HUES64 (cell line): ENCODE measurements at regions not wholly inside any gene's neighbourhood (a gene's known extent, or its start where the extent isn't known, plus 50 kb on each side); places are given as distances from the start of the nearest gene placed in this dataset.

ENCODE experiments used
- H3K27ac ChIP-seq: 2 replicates; pipeline ENCODE4 v1.7.0; 2013; ENCODE audit warnings: low read depth, low read length, inconsistent platforms
- H3K27me3 ChIP-seq: 2 replicates; pipeline ENCODE4 v1.6.1; 2013; ENCODE audit warnings: mild to moderate bottlenecking, low read length; ENCODE audit not compliant: insufficient read depth
- H3K36me3 ChIP-seq: 2 replicates; pipeline ENCODE4 v1.6.1; 2013; ENCODE audit warnings: mild to moderate bottlenecking, low read length; ENCODE audit not compliant: insufficient read depth
- H3K4me1 ChIP-seq: 2 replicates; pipeline ENCODE4 v1.6.1; 2013; ENCODE audit warnings: mild to moderate bottlenecking, low read length, moderate library complexity; ENCODE audit not compliant: insufficient read depth
- H3K4me3 ChIP-seq: 2 replicates; pipeline ENCODE4 v1.5.1; 2013; ENCODE audit warnings: mild to moderate bottlenecking, low read length, moderate library complexity
- H3K9ac ChIP-seq: 2 replicates; pipeline ENCODE4 v1.6.1; 2013; ENCODE audit warnings: mild to moderate bottlenecking, low read depth, low read length
- H3K9me3 ChIP-seq: 2 replicates; pipeline ENCODE4 v1.6.1; 2013; ENCODE audit warnings: low read depth, low read length; ENCODE audit not compliant: insufficient read depth
- WGBS: fragments of 150-250, 120-280 bp; methylation state at CpG from one replicate; pipeline ENCODE4 v1.1.7; 2013; ENCODE audit warnings: missing lambda C conversion rate; 5-methylcytosine and 5-hydroxymethylcytosine counted together

DNA sequence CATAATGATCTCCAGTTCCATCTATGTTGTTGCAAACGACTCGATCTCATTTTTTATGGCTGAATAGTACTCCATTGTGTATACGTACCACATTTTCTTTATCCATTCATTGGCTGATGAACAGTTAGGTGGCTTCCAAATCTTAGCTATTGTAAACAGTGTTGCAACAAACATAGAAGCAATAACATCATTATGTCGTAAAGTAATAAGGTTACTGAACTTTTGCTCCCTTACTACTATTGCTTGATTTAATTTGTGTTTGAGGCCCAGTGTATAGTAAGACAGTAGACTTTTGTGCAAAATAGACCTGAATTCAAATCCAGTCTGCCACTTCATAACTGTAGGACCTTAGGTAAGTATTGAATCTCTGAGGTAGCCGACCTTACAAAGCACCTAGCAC, 200.1 kb upstream of the CELF2 start:
- no peaks in the 10 kb centered on the region for H3K36me3 ChIP-seq
- WGBS, result 81% methylated on average over 5 of the region's 5 CpGs
- H3K4me1 ChIP-seq, result no peaks in the 10 kb centered on the region
- H3K4me3 ChIP-seq, result no peak overlapping the region
- 0 out of 2 replicates have a peak, but pooled peaks cover 6% of the 10 kb centered on the region for H3K9me3 ChIP-seq
- no peaks in the 10 kb centered on the region for H3K27me3 ChIP-seq
- H3K27ac ChIP-seq, result no peak overlapping the region
- no peak overlapping the region for H3K9ac ChIP-seq

DNA sequence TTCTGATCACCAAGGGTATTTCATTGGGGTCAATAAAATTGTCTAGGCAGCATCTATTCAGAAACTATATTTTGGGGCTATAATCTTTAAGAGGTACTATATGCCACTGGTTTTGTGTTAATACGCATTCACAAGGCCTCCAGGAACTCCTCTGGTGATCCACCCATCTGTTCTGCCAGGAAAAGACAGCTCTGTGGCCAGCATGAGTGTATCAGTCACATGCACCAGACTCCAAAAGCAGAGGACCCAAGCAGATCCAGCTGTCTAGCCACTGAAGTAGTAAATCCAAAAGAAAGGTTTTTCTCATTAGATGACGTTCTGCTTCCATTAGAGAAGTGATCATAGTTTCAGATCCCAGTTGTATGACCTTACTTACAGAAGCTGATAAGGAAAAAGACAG, 199.6 kb upstream of the CELF2 start:
- no peaks in the 10 kb centered on the region for H3K4me1 ChIP-seq
- no peak overlapping the region for H3K27ac ChIP-seq

DNA sequence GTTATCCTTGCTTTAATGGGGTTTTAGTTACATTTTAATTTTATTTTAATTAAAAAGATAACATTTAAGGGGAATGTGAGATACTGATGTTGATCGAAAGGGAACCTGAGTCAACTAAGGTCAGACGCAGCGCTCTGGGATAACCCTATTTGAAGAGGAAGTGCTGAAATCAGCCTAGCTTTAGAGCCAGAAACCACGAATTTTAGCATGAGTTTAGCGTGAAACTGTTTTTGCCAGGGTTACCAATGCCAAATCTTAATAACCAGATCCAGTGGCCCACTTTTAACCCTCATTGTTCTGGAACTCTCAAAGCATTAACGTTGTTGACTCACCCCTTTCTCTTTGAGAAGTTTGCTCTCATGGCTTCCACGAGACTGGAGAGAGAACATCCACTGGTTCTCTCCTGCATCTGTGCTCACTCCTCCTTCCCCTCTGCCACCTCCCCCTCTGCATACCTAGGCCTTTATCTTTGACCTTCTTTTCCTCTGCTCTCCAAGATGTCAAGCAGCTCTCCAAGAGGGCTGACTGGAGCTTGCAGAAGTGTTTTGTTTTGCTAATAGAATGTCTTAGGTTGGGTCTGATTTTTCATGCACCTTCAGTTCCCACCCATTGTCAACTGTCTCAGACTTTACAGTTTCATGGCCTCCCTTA, 198.3 kb upstream of the CELF2 start:
- H3K9ac ChIP-seq, result no peak overlapping the region
- H3K27ac ChIP-seq, result no peak overlapping the region
- 0 out of 2 replicates have a peak, but pooled peaks cover 6% of the 10 kb centered on the region for H3K9me3 ChIP-seq
- 93% methylated on average over 7 of the region's 7 CpGs for WGBS
- no peak overlapping the region for H3K4me3 ChIP-seq
- H3K27me3 ChIP-seq, result no peaks in the 10 kb centered on the region
- no peaks in the 10 kb centered on the region for H3K36me3 ChIP-seq
- no peaks in the 10 kb centered on the region for H3K4me1 ChIP-seq

More for the DNA sequence above, 199.6 kb upstream of the CELF2 start:
- WGBS, result 98% methylated on average over 2 of the region's 2 CpGs
- Histone ChIP-seq H3K36me3 (no peaks in the 10 kb centered on the region), H3K9me3 (0 out of 2 replicates have a peak, but pooled peaks cover 6% of the 10 kb centered on the region), H3K4me3 (no peak overlapping the region), H3K27me3 (no peaks in the 10 kb centered on the region), H3K9ac (no peak overlapping the region)

DNA sequence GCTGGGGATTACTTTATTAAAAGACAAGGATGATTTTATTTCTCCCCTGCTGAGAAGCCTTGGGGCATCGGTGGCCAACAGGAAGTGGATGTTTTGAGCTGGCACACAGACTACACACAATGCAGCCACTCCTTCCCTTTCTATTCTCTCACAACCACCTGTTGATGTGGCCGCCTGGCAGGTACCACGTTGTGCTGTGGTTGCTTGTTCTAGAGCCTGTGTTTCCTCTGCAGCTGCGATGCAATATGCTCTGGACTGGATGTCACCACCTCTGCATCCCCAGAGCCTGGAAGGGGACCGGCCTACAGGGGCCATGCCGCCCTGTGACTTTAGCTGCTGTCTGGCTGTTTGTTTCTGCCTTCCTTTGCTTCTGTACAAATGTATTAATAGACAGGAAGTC, 195.7 kb upstream of the CELF2 start:
- Histone ChIP-seq H3K9me3 (0 out of 2 replicates have a peak, but pooled peaks cover 6% of the 10 kb centered on the region), H3K27me3 (no peaks in the 10 kb centered on the region), H3K4me3 (no peak overlapping the region), H3K9ac (no peak overlapping the region), H3K4me1 (no peaks in the 10 kb centered on the region), H3K36me3 (no peaks in the 10 kb centered on the region), H3K27ac (no peak overlapping the region)
- WGBS, result 97% methylated on average over 6 of the region's 6 CpGs

DNA sequence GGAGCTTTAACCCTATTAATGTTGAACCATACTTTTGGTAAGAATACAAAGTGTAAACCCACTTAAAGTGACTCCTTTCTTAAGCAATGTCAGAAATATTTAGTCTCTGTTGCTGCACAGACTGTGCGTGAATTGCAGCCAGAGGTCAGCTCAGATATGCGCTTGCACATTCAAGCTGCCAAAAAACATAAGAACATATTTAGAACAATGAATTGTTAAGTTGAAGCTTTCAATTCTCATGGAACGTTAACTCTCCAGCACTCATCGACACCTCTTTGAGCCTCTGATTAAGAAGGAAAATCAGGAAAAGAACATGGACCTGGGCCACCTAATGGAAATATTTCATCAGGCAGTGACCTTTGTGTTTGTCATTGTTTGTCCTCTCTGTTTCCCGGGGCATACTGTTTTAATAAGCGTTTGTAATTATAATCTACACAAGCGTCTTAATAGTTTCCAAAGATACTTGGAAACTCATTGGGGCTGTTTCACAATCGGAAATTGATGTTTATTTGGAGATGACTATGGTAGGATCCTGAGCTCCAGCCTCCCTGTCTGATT, 193.0 kb upstream of the CELF2 start:
- no peak overlapping the region for H3K9ac ChIP-seq
- H3K27me3 ChIP-seq, result no peaks in the 10 kb centered on the region
- no peaks in the 10 kb centered on the region for H3K36me3 ChIP-seq
- H3K27ac ChIP-seq, result no peak overlapping the region
- no peaks in the 10 kb centered on the region for H3K4me1 ChIP-seq
- WGBS, result 96% methylated on average over 8 of the region's 8 CpGs
- H3K9me3 ChIP-seq, result 0 out of 2 replicates have a peak, but pooled peaks cover 2% of the 10 kb centered on the region
- H3K4me3 ChIP-seq, result no peak overlapping the region

DNA sequence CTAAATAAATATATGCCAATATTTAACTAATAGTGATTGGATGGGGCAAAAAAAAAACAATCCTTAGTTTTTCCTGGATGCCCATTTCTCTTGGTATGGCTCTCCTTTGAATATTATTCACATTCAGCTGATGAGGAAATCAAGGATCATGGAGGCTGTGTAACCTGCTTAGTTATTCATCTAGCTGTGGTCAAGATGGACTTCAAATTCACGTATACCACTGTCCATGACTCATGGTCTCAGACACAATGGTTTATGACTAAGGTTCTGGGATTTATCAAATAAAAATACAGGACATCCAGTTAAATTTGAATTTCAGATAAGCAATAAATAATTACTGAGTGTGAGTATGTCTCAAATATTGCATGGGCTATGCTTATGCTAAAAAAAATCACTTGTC, 191.5 kb upstream of the CELF2 start:
- Histone ChIP-seq H3K27me3 (no peaks in the 10 kb centered on the region), H3K27ac (no peak overlapping the region), H3K4me1 (no peaks in the 10 kb centered on the region), H3K9ac (no peak overlapping the region), H3K9me3 (no peaks in the 10 kb centered on the region), H3K36me3 (no peaks in the 10 kb centered on the region), H3K4me3 (no peak overlapping the region)
- WGBS, result 100% methylated on average over 1 of the region's 1 CpG

DNA sequence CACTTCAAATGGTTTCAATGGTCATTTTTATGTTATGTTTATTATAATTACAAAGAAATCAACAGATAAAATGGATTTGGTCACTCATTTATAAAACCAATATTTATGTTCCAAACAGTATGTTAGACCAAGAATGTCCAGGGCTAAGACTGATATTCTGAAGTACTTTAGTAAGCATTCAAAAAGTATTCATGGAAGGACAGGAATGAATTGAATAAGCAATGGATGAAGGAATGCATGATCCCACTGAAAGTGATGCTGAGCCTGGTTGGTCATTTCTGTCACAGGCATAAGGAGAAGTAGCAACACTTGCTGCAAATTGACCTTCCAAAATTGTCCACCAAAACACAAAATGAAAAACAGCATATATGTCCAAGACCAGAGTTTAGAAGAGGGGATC, 189.0 kb upstream of the CELF2 start:
- Histone ChIP-seq H3K9ac (no peak overlapping the region), H3K27ac (no peak overlapping the region), H3K9me3 (no peaks in the 10 kb centered on the region), H3K36me3 (no peaks in the 10 kb centered on the region), H3K4me3 (no peak overlapping the region), H3K4me1 (no peaks in the 10 kb centered on the region), H3K27me3 (no peaks in the 10 kb centered on the region)

DNA sequence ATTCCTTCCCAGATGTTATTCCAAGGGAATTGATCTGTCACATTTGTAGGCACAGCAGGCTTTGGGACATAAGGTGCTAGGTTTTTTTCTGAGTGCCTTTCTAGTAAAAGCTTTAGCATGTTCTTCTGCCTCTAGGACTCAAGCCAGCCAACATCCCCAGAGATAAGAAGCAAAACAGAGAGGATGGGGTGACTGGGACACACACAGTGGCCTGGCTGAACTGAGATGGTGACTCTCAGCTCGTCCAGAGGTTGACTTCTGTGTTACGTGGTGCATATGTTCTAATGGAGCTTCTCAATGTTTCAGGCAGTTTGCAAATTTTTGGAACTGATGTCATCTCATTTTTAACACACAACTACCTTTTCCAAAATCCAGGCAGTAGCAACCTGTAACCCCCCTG, 188.1 kb upstream of the CELF2 start:
- H3K27ac ChIP-seq, result no peak overlapping the region
- H3K4me3 ChIP-seq, result no peak overlapping the region
- H3K9me3 ChIP-seq, result no peaks in the 10 kb centered on the region
- no peaks in the 10 kb centered on the region for H3K27me3 ChIP-seq
- WGBS, result 86% methylated on average over 2 of the region's 2 CpGs
- H3K36me3 ChIP-seq, result no peaks in the 10 kb centered on the region
- no peaks in the 10 kb centered on the region for H3K4me1 ChIP-seq
- no peak overlapping the region for H3K9ac ChIP-seq

DNA sequence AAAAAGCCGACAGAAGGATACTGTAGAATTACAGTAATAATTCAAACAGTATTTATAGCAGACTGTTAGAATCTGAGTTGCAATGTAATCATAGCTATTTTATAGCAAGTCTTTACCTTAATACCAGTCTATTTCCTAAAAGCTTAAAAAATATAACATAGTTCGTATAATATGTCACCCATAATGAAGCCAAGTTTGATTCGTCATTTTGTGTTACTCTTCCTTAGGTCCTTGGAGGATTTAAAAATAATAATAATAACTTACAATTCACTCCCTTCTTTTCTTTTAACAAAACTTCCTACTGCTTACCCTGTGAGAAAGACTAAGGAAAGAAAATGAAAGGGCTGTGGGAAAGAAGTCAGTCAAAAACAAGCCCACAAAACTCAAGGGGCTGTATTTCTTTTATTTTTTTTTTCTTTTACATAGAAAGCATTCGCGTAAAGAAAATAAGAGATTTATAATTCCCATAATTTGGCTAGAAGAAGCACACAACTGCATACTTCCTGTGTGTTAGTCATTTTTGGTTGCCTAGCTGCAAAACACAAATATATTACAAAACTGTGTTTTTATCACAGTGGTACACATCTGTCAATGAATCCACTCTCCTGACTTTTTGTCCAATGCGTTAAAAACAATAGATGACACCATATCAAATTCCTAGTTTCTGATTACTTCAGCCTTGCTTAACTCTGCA, 187.2 kb upstream of the CELF2 start:
- Histone ChIP-seq H3K9ac (no peak overlapping the region), H3K27ac (no peak overlapping the region), H3K36me3 (no peaks in the 10 kb centered on the region), H3K4me1 (no peaks in the 10 kb centered on the region), H3K9me3 (no peaks in the 10 kb centered on the region), H3K27me3 (no peaks in the 10 kb centered on the region), H3K4me3 (no peak overlapping the region)
- 99% methylated on average over 2 of the region's 6 CpGs for WGBS

DNA sequence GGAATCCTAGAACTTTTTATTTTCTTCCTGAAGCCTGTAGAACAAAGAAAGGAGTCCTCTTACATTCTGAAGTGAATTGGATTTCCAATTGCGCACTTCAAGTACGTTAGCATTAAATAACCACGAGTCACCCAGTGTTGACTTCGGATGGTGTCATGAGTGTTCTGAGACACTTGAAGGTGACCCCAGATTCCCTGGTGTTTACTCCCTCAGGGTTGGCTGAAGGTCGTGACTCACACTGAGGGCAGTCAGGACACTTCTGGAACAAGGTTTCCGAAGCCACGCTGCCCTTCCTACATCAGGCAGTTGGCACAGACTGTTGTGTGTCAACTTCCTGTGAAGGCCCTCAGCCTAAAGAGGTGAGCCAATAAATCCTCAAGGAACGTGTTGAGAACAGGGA, 186.6 kb upstream of the CELF2 start:
- H3K27me3 ChIP-seq, result no peaks in the 10 kb centered on the region
- H3K9ac ChIP-seq, result no peak overlapping the region
- H3K4me1 ChIP-seq, result no peaks in the 10 kb centered on the region
- H3K4me3 ChIP-seq, result no peak overlapping the region
- H3K9me3 ChIP-seq, result no peaks in the 10 kb centered on the region
- no peaks in the 10 kb centered on the region for H3K36me3 ChIP-seq
- WGBS, result 91% methylated on average over 8 of the region's 8 CpGs
- no peak overlapping the region for H3K27ac ChIP-seq

DNA sequence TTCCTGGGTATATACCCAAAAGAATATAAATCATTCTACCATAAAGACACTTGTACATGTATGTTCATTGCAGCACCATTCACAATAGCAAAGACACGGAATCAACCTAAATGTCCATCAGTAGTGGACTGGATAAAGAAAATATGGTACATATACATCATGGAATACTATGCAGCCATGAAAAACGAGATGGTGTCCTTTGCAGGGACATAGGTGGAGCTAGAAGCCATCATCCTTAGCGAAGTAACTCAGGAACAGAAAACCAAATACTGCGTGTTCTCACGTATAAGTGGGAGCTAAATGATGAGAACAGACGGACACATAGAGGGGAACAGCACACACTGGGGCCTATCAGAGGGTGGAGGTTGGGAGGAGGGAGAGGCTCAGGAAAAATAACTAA, 183.7 kb upstream of the CELF2 start:
- Histone ChIP-seq H3K27ac (no peak overlapping the region), H3K9ac (no peak overlapping the region)
- 95% methylated on average over 5 of the region's 6 CpGs for WGBS

More for the DNA sequence above, 183.7 kb upstream of the CELF2 start:
- H3K36me3 ChIP-seq, result no peaks in the 10 kb centered on the region
- no peaks in the 10 kb centered on the region for H3K9me3 ChIP-seq
- H3K27me3 ChIP-seq, result no peaks in the 10 kb centered on the region
- no peaks in the 10 kb centered on the region for H3K4me1 ChIP-seq
- no peak overlapping the region for H3K4me3 ChIP-seq
